HT-29 (cell line): ENCODE measurements at regions not wholly inside any gene's neighbourhood (a gene's known extent, or its start where the extent isn't known, plus 50 kb on each side); places are given as distances from the start of the nearest gene placed in this dataset.
"Not testable (repeated sequence)": the region's sequence is repeated elsewhere in the genome, so short reads cannot be mapped to it uniquely, and the experiment has no call there.

Experiments used
- DNase-seq: peaks from one replicate; pipeline ENCODE4 v3.0.0-alpha.2; 2015; ENCODE audit warnings: low spot score

DNA sequence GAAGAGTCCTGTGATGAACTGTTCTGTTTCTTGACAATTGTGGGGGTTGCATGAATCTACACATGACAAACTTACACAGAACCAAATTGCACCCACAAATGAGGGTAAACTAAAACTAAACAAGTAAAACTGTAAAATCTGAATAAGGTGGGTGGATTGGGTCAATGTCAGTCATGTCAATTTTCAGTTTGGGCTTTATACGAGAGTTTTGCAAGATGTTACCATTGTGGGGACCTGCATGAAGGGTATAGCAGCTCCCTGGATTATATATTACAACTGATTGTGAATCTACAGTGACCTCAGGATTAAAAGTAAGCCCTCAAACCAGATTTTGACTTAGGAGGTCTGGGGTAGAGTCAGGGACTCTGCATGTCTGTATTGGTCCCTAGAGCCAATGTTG lies 101.5 kb upstream of the LHX5 start:
- no peak for DNase-seq

DNA sequence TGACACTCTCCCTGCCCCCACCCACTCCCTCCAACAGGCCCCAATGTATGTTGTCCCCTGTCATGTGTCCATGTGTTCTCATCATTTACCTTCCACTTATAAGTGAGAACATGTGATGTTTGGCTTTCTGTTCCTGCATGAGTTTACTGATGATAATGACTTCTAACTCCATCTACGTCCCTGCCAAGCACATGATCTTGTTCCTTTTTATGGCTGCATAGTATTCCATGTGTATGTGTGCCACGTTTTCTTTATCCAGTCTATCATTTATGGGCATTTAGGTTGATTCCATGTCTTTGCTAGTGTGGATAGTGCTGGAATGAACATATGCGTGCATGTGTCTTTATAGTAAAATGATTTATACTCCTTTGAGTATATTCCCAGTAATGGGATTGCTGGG lies 100.0 kb upstream of the LHX5 start:
- no peak for DNase-seq

DNA sequence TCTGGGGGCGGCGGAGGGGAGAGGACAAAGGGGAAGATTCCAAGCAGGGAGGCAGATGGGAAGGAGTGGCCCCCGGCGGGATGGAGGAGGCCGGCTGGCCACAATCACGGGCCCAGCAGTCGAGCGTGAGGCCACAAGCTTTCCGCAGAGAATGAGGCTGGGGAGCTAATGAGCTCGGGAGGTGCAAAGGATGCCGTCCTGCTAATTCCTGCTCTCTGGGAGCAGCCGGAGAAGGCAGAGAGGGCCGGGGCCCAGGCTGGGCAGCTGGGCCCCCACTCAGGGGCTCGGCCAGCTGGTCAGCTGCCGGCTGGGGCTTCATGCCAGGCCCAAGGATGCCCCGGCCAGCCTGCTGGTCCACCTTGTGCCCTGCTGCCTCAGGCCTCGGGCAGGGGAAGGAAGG lies 98.1 kb upstream of the LHX5 start:
- DNase-seq, result no peak

DNA sequence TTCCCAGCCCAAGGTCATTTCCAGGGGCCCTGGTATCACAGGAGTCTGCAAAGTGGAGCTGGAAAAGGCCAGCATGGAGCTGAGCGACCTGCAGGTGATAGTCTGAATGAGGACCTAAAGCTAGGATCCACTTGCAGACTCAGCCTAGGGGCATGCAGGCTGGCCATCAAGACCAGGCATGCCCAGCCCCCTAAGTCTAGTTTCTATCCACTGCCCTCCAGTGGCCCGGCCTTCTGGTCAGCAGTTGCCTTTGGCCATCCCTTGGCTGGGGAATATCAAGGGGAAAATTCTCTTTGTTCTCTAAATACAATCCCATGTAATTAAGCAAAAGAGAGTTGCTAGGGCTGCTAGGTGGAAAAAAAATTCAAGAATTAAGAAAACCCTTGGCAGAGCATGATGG lies 96.3 kb upstream of the LHX5 start:
- no peak for DNase-seq

DNA sequence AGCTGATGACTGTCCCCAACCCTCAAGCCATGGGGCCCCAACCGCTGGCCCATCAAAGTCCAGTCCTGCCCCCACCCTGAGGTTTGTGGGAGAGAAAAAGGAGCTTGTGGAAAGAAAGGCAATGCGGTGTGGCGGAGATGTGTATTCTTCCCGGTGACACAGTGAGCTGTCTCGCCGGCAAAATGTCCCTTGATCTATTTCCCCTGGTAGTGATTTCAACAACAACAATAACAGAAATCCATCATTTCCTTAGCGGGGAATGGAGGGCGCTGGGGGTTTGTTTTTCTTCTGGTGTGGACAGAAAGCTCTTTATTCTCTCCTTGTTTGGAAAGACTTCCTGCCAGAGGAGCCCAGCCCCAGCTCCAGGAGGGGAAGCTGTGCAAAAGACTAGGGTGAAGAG lies 93.7 kb upstream of the LHX5 start:
- DNase-seq, result no peak

DNA sequence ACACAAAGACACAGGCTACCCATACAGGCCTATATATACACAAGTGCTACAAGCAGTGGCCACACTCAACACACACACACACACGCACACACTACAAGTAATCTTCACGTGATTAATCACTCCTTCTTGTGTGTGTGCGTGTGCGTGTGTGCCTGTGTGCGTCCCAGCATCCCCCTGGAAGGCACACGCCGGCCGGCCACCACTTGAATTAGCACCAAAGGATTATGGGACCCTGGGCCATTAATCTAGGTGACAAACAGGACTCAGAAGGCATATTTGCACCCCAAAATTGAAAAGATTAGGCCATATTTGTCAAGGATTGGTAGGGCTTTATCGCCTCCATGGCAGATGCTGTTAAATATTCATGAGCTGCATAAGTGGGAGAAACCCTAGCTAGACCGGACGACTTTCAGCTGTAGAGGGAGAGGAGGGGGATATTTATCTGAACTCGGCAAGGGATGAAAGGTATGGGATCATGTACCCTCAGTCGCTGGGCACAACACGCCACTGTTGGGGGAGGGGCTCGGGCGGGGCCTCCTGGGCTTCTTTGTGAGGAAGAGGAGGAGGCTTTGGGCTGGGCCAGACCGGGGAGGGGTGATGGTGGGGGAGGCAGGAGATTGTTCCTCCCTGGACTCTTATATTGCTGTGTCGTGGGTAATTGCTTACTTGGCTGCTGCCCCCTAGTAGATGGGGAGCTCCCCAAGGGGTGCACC lies 89.6 kb upstream of the LHX5 start:
- no peak for DNase-seq

DNA sequence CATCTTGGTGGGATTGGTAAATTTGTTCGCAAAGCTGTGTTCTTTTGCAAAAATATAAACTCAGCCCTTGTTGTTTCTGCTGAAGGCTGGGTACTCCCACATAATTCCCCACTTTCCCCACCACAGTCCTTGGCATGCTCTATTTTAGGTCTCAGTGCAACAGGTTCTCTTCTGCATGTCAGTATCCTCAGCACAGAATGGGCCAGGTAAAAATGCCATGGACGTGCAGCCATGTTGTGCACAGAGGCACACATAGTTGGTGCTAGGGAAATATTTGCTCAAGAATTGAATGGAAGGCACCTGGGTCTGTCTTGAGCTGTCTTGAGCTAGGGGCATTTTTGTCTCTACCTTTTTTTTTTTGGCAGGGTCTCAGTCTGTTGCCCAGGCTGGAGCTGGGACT lies 87.8 kb upstream of the LHX5 start:
- no peak for DNase-seq

DNA sequence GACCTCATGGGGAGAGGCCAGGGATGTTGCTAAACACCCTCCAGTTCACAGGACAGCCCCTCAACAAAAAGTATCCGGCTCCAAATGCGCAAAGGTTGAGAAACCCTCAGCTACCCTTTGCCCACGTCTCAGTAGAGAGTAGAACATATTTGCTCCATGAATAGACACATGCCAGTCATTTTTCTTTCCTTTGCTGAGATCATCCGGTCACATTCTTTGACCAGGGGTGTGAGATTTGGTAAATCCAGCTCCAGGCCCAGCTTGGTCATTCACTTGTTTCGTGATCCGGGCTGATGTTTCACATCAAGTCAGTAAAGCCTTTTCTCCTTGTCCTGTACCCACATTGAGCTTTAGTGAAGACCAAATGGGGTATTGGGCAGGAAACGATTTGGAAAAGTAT lies 83.6 kb upstream of the LHX5 start:
- DNase-seq, result no peak

DNA sequence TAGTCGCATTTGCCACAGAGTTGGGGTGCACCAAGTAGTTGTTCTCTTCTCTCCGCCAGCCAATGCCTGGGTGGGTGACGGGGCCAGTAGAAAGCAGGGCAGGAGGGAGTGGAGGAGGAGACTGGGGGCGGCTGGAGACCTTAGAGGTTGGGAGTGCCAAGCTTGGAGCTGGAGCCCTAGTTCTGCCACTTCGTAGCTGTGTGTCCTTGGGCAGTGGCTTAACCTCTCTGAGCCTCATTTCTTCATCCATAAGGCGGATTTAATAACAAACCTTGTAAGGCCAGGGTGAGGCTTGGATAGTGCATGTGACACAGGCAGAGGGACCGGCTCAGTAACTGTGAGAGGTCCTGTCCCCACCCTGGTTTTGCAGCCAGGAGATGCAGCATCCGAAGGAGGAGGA lies 81.1 kb upstream of the LHX5 start:
- no peak for DNase-seq

DNA sequence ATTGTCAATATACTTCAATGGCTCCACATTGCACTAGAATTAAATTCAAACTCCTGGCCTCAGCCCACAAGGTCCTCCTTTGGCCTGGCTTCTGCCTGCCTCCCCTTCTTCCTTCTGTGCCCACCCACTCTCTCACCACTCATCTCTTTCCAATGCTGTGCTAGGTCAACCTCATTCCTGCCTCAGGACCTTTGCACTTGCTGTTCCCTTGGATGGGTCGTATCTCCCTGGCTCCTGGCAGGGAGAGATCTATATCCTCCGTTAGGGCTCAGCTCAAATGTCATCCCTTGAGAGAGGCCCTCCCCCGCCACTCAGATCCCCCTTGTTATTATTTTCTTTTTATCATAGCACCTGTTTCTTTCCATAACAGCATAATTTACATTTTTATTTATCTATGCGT lies 79.9 kb upstream of the LHX5 start:
- DNase-seq, result no peak

DNA sequence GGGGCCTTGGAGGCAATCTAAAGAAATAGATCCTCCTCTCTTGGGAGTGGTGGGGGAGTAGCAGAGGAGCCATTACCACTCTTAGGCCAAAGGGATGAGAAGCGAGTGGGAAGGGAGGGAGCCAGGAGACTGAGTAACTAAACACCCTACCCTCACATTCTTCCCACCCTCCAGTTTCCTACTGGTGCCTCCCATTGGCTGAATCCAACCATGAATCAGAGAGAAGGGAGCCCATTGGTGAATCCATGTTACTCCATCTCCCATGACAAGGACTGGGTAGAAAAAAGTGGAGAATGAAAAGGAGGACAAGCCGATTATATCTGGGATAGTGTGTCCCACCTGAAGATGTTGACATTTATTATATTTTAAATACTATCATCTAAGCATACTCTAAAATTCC lies 76.8 kb upstream of the LHX5 start:
- no peak for DNase-seq

DNA sequence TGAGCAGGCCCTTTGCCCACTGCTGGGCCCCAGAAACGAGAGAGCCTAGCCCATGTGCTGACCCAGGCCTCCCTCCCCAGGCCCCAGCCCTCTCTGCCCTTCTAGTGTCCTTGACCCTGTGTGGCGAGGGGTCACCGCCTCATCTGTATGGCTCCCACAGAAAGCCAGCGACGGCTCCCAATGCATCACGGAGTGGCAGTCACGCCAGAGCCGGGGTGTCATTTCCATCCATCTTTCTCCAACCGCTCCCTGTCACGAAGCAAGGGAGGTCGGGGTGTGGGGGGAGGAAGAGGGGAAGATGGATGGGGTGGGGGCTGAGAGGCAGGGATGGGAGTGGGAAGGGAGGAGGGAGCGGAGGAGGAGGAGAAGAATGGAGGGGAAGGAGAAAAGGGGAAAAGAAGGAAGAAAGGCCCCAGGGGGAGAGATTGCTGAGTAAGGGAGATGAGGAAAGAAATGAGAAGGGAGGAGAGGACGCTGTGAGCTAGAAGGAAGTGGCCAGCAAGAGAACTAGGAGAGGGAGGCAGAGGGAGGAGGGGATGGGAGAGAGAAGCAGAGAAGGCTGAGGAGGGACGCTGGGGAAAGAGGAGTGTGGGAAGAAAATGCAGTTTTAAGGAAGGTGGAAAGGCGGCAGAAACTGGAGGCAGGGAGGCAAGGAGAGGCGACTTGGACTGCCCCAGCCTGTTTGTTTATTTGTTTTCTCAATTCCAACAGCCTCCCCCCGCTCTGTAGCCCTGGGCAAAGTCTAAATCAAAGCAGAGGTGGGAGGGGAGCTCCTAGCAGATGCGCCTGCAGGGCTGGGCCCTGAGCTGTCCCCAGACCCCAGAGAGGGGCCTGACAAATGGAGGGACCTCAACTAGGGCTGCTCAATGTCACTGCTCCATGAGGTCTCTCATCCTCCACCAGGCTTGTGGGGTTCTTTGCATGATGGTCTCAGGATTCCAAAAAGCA lies 75.5 kb upstream of the LHX5 start:
- DNase-seq, result no peak

DNA sequence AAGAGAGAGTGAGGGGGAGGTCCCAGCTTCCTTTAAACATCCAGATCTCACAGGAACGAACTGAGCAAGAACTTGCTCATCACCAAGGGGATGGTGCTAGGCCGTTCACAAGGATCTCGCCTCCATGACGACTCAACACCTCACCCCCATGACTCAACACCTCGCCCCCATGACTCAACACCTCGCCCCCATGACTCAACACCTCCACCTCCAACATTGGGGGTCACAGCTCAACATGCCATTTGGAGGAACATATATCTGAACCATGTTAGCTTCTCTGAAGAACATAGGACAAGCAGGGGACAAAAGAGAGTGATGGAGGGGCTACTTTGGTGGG lies 66.0 kb upstream of the LHX5 start:
- no peak for DNase-seq

DNA sequence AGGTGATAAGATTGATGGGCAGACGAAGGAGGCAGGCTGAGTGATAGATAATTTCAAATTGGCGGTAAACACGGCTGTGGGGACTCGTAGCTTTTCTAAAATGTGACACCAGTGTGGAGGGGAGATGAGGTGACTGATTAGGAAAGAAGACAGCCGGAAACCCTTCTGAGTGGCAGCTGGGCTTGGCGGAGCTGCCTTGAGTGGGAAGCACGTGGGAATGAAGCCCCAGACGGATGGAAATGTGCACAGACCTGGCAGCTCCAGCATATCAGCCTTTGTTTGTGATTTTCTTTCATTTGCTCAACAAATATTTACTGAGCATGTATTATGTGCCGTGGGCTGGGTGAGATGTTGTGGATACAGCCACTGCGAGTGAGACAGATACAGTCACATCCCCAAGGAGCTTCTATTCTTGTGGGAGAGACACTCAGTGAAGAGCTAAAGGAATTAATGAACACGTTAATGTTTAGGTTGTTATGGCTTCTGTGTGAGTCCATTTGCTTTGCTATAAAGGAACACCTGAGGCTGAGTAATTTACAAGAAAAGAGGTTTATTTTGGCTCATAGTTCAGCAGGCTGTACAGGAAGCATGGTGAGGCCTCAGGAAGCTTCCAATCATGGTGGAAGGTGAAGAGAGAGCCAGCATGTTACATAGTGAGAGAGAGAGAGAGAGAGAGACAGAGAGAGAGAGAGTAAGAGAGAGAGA lies 65.5 kb upstream of the LHX5 start:
- no peak for DNase-seq

DNA sequence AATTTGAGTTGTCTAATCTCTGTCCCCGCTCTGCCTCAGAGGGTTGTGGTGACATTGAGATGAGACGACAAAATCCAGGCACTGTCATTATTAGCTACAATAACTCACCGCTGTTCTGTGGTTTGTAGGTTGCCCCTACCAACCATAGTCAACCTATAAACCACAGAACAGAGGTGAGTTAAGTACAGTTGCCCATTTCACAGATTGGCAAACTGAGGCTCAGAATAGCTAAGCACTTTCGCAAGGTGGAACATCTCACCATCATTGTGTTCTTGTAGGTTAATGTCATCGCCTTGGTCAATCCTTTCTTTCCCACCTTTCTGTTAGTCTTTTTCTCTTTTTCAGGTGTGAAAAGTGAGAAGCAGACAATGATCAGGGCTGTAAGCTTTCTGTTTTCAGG lies 63.4 kb upstream of the LHX5 start:
- no peak for DNase-seq

DNA sequence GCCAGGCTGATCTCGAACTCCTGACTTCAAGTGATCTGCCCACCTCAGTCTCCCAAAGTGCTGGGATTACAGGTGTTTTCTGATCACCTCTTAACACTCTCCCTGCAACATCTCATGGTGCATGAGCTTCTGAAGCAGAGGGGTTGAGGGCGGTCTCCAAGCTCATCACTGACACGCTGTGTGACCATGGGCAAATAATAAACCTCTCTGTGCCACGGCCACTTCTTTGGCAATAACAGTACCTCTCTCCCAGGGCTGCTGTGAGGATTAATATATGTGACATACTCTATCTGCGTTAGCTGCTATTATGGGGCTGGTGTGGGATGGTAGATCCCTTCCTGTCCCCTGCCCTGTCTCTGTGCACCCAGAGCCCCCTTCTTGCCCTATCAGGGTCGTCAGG lies 62.9 kb upstream of the LHX5 start:
- DNase-seq, result no peak

DNA sequence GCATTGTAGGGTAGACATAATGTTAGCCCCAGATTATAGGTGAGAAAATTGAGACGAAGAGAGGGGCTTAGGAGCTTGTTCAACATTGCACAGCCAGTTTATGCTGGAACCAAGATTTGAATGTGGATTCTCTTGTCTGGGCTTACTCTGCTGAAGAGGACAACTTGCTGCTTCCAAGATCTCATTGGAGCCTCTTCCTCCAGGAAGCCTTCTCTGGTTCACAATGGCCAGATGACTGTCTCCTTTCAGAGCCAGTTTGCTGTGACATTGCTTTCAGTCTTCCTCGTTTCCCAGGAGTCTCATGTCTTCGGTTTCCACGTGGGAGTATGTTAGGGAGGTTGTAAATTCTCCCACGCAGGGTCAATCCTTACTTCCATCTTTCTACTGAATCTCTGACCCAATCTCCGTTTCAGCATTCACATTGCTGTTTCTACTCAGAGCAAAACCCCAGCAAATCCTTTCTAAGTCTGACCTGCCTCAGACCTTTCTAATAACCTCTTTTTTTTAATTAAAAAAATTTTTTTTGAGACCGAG lies 62.2 kb upstream of the LHX5 start:
- no peak for DNase-seq

DNA sequence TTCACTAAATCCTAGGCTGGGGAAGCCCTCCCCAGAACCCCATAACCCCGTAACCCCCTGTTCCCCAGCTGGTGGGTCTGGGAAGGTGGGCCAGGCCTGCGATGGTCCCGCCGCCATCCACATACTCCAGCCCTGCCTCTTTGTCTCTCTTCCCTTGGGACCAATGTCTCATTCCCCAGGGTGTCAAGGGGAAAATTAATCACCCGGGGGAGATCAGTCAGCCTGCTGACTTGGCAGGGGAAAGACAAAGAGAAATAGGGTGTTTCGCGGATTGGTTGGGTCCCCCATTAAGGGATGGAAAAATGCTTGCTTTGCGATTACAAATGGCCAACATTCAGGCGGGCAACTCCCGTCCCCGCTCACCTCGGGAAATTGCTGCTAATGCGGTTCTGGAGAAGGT lies 60.6 kb upstream of the LHX5 start:
- no peak for DNase-seq

DNA sequence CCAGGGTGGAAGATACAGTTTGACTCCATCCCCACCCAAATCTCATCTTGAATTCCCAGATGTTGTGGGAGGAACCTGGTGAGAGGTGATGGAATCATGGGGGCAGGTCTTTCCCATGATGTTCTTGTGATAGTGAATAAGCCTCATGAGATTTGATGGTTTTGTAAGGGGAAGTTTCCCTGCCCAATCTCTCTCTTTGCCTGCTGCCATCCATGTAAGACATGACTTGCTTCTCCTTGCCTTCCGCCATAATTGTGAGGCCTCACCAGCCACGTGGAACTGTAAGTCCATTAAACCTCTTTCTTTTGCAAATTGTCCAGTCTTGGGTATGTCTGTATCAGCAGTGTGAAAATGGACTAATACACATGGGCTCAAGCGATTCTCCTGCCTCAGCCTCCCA lies 59.4 kb upstream of the LHX5 start:
- DNase-seq, result not testable (repeated sequence)

DNA sequence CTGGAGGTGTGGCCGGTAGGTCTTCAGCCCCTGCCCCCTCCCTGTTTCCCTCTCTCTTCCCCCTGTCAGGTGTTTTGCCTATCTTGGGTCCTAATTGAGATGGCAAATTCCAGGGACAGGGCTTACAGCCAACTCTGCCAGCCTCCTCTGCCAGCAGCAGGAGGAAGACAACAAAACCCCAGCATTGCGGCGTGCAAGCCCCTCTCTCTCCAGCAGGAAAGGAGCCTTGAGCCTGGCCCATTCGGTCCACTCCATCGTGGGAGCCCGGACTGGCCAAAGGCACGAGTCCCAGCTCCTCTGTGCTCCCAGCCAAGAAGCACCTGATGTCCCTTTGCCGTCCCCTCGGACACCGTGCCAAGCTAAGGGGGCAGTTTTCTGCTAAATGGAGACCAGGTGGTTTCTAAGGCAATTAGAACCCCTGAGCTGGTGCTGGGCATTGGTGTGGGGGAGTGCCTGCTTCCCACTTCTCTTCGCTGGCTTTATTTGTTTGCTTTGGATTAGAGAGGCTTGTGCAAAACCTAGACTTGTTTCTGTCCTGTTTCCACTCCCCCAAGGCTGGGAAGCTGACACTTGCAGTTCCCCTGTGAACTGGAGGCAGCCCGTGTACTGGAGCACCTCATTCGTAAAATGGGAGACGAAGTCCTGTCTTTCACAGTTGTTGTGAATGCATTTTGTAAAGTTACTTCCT lies 57.1 kb upstream of the LHX5 start:
- no peak for DNase-seq

DNA sequence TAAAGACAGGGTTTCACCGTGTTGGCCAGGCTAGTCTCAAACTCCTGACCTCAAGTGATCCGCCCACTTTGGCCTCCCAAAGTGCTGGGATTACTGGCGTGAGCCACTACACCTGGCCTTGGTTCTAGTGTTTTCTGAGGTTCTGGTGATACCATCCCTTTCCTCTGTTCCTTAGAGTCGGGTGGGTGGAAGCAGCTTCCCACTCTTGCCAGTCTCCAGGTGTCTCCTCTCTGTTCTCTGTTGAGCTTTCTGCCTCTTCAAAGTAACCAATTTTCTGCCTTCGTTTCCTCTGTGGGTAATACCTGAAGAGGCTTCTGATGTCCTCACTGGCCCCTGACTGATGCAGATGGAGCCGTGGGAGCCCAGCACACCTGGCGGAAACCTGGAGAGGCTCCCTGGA lies 53.4 kb upstream of the LHX5 start:
- no peak for DNase-seq

DNA sequence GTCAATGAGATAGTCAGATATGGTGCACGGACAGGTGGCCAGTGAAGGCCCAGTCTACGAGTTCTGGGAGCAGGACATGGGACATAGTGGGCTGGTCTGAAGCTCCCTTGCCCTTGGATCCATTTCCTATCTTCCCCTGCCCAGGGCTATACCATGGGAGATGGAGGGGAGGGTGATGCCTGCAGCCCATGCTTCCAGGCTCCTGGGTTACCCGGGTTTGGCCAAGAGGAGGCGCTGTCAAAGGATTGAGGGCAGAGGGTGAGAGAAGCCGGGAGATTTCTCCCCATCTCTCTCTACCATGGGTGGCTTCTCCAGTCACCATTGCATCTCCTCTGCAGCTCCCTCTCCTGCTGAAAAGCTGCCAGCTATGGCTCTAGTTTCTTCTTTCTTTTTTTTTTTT lies 52.8 kb upstream of the LHX5 start:
- DNase-seq, result no peak
